ENCODE measurements at regions not wholly inside any gene's neighbourhood (a gene's known extent, or its start where the extent isn't known, plus 50 kb on each side); places are given as distances from the start of the nearest gene placed in this dataset.

- DNase-seq (ENCODE audit: low read depth) = no peak
Measured at GRCh38 chr21:16181018-16181417, 451.2 kb downstream of the USP25 start.

GRCh38 chr21:16185766-16186165, 456.0 kb downstream of the USP25 start:
- no peak for DNase-seq (ENCODE audit: low read depth)

GRCh38 chr21:16186742-16187141, 457.0 kb downstream of the USP25 start:
- DNase-seq (ENCODE audit: low read depth) = no peak

GRCh38 chr21:16187603-16188301, 458.0 kb downstream of the USP25 start:
- no peak for DNase-seq (ENCODE audit: low read depth)

- DNase-seq (ENCODE audit: low read depth) = no peak
Measured at GRCh38 chr21:16192902-16193301, 463.1 kb downstream of the USP25 start.

GRCh38 chr21:16193496-16194094, 463.8 kb downstream of the USP25 start:
- no peak for DNase-seq (ENCODE audit: low read depth)

GRCh38 chr21:16194095-16194787, 464.5 kb downstream of the USP25 start:
- DNase-seq (ENCODE audit: low read depth) = no peak

- no peak for DNase-seq (ENCODE audit: low read depth)
Measured at GRCh38 chr21:16194788-16195537, 465.2 kb downstream of the USP25 start.

DNA sequence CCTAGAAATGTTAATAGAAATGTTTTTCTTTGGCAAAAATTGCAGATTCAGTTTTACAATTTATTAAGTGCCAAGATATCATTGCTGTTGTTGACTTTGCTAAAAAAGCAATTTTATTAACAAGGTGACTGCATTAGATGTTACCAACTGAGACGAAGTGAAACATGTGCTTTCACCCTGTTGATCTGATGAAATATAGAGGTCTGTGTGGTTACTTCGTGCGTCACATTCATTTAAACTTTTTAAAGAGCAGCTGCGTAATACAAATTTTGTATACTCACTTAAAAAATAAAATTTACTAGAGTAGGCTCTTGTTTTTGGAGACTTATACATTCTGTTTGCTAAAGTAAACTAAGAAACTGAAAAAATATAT, 465.7 kb downstream of the USP25 start:
- no peak for DNase-seq (ENCODE audit: low read depth)

DNA sequence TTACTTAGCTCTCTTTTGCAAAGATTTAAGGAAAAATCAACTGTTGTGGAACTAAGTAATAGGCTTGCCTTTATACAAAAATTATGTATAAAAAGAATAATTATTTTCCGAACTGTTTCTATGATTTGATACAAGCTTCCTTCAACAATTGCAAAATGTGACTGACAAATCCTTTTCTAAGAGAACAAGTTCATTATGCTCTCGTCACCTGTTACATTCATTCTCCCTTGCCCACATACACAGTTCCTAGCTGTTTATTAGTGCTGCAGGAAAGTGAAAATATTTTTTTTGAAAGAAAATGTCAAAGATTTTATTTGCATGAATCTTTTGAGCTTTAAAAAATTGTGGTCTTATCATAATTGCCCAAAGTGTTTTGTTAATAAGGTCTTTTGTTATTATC, 466.2 kb downstream of the USP25 start:
- no peak for DNase-seq (ENCODE audit: low read depth)

DNA sequence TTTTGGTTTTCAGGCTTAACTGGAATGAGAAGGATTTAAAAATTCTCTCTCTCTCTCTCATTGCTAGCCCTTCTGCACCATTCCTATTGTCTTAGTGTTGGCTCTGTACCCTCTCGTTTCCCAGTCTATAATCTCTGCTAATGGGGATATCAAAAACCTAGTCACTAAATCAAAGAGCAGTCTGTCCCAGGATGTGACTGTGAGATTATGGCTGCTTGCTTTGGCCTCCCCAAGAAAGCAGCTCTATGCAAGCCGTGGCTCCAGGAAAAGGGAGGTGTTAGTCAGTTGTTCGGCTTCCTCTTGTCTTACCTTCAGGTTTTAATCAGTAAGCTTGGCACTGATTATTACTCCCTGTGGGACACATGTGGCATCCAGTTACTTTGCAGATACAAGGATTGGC, 468.8 kb downstream of the USP25 start:
- no peak for DNase-seq (ENCODE audit: low read depth)

DNA sequence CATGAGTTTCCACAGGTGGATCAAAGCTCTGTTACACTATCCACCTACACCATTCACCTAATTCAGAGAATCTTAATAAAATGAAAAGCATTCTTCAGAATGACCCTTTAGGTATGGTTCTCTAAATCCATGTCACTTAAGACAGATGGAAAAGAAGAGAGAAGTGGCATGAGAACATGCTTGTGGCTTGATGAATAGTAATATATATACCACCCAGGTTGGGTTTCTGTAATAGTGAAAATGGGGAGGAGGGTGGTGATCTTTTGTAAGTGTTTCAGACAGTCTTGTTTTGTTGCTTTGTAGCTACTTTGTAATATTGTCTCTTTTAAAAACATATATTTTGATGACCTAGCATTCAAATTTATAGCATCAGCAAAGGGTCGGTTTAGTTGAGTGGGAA, 469.8 kb downstream of the USP25 start:
- no peak for DNase-seq (ENCODE audit: low read depth)

GRCh38 chr21:16201718-16202117, 471.9 kb downstream of the USP25 start:
- DNase-seq (ENCODE audit: low read depth) = no peak

DNA sequence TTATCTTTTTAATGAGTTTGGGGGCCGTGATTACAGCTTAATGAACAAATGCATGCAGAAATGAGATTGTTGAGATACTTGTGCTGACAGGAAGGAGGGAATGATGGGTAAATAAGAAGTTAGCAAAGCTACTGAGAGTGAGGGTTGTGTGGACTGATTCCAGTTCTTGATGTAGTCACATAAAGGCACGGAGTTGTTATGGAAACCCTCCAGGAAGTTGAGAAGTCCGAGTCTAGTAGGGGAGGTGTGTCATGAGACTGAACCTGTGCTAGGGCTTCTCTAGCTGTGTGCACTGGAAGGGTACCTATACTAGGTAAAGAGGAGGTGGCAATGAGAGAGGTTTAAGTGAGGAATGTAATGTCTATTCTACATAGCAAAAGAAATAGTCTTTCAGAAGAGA, 475.7 kb downstream of the USP25 start:
- no peak for DNase-seq (ENCODE audit: low read depth)

- no peak for DNase-seq (ENCODE audit: low read depth)
Measured at GRCh38 chr21:16211339-16212303, 481.8 kb downstream of the USP25 start.

DNA sequence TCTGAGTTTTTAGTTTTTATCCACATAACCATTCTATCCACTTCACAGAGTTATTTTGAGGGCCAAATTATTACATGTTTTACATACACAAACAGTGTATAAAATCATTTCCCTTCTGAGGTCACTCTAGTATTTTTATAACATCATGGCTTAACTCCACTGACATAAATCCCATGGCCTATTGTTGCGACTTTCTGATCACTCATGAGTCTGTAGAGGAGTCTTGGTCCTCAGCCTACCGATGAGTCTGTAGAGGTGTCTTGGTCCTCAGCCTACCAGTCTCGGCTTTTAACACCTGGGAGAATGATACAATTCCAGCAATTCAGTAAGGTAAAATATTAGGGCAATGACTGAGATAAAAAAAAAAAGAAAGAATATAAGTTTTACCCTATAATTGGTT, 483.7 kb downstream of the USP25 start:
- DNase-seq (ENCODE audit: low read depth) = no peak

DNA sequence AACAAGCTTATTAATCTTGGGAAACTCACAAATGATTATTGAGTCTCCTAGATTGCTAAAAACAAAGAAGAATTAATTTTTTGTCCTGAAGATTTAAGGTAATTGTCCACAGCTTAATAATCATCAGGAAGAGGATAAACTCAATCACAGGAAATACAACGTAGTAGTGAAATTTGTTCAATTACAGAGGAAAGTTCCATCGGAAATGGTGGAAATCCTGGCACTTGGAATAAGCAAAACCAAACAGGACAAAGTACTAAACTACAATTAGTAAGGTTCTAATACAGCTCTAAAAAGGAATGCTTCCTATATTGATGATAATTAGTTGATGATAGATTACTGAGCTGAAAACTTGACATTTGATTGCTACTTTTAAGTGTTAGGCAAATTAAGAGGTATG, 485.4 kb downstream of the USP25 start:
- no peak for DNase-seq (ENCODE audit: low read depth)

DNA sequence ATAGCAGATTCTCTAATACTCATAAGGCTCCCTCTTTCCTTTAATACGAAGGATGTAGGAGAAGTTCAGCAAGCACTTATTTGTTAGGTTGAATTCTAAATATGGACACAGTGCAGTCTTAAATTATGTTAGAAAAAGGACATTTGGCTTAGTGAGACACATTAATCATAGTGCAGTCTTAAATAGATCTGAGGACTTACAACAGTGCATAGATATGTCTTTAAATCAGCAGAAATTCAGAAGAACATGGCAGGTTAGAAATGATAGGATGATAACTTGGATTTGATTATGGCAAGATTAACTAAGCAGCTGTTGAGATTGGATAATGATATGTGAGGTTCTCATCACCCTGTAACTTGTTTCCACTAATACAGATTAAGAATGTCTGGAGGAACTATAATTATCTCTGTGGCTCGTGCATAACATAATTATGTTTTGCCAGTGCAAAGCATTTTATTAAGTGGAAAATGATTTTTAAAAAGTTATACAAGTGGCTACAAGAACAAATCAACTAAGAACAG, 485.9 kb downstream of the USP25 start:
- DNase-seq (ENCODE audit: low read depth) = no peak

DNA sequence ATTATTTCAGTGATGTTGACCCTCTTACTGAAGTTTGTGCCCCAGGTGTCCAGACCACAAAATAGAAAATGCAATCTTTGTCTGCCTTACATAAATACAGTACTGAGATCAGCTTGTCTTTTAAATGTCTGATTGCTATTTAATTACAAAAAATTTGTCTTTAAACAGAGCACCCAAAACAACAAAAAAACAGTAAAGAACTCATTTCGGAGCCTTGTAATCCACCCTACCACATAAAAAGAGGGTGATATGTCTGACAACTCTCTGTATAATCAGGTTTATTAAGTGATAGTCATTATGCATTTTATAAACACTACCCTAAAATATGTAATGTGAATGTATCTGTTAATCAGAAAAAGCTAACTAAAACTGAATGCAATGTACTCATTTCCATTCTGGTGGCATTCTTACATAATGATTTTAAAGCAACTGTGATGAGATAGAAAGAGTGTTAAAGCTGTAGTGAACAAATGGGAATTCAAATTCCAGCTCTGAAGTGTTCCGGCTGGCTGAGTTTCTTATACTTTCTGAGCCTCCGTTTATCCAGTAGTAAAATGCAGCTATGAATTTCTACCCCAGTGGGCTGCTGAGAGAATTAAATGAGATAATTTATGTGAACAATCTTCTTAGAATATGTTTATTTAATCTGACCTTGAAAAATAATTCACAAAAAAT, 486.6 kb downstream of the USP25 start:
- no peak for DNase-seq (ENCODE audit: low read depth)

DNA sequence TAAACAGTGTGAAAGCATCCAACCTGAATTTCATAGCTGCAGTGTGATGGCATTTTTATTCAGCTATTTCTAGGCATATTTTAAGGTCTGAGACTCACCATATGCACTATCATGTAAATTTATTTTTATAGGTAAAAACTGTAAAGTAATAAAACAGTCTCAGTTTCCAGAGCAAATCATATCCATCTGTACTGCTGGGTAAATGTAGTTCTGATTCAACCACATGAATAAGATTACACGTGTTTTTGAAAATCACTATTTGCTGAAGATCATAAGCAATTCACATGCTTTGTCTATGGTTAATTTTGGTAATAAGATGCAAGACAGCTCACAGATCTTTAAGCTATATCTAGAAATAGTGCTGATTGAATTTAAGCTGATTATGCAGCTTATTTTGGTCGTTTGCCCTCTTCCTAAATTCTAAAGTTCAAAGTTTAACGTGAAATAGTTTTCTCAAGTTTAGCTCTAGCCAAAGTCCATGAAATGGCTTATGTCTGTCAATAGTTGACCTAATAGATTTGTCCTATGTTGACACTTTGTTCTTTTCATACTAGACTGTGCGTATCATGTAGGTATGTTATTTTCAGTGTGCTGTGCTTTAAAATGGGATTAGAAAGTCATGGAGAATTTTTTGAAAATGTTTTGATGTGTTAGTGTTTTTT, 489.0 kb downstream of the USP25 start:
- no peak for DNase-seq (ENCODE audit: low read depth)
